ENCODE measurements at regions not wholly inside any gene's neighbourhood (a gene's known extent, or its start where the extent isn't known, plus 50 kb on each side); places are given as distances from the start of the nearest gene placed in this dataset.
"Not testable (repeated sequence)": the region's sequence is repeated elsewhere in the genome, so short reads cannot be mapped to it uniquely, and the experiment has no call there.

DNA sequence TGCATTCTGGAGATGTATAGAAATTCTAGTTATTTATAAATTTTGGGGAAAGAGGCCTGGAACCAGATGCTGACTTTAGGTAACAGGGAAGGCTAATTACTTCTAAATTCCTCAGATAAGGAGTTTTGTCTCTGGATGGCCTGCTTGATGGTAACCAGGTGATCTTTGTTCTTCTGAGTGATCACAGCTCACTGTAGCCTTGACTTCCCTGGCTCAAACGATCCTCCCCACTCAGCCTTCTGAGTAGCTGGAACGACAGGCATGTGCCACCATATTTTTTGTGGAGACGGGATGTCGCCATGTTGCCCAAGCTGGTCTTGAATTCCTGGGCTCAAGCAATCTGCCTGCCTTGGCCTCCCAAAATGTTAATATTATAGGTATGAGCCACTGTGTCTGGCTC, 54.4 kb upstream of the MSH6 start:
- Mint-ChIP-seq H3K27ac (no peak overlapping the region), H3K9me3 (no peaks in the 10 kb centered on the region), H3K27me3 (no peaks in the 10 kb centered on the region), H3K4me3 (no peak overlapping the region), H3K36me3 (ENCODE audit: low read depth) (no peaks in the 10 kb centered on the region), H3K4me1 (ENCODE audit: low read depth) (no peaks in the 10 kb centered on the region)
- DNase-seq (no peak), ATAC-seq (no peak)
- intact Hi-C loops (cut with micrococcal nuclease): no loop called here
- CTCF ChIA-PET: no interaction called here
- POLR2A ChIA-PET: no interaction called here
- TF ChIP-seq, protein P1, sequence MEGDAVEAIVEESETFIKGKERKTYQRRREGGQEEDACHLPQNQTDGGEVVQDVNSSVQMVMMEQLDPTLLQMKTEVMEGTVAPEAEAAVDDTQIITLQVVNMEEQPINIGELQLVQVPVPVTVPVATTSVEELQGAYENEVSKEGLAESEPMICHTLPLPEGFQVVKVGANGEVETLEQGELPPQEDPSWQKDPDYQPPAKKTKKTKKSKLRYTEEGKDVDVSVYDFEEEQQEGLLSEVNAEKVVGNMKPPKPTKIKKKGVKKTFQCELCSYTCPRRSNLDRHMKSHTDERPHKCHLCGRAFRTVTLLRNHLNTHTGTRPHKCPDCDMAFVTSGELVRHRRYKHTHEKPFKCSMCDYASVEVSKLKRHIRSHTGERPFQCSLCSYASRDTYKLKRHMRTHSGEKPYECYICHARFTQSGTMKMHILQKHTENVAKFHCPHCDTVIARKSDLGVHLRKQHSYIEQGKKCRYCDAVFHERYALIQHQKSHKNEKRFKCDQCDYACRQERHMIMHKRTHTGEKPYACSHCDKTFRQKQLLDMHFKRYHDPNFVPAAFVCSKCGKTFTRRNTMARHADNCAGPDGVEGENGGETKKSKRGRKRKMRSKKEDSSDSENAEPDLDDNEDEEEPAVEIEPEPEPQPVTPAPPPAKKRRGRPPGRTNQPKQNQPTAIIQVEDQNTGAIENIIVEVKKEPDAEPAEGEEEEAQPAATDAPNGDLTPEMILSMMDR (IDR thresholded peaks at IDR 0.05): no peak

DNA sequence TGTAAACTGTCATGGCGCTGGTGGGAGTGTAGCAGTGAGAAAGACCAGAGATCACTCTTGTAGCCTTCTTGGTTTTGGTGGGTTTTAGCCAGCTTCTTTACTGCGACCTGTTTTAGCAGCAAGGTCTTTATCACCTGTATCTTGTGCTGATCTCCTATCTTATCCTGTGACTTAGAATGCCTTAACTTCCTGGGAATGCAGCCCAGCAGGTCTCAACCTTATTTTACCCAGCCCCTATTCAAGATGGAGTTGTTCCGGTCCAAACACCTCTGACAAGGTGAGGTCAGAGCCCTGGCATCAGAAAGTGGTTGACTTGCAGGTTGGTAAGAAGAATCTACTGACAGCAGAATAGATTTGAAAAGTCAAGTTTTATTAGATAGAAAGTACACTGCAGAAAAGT, 55.0 kb upstream of the MSH6 start:
- intact Hi-C loops (cut with micrococcal nuclease): no loop called here
- ChIA-PET POLR2A (no interaction called here), CTCF (no interaction called here)
- TF ChIP-seq, protein P1 (IDR thresholded peaks at IDR 0.05): no peak
- H3K4me3 Mint-ChIP-seq: no peak overlapping the region
- no peaks in the 10 kb centered on the region for H3K9me3 Mint-ChIP-seq
- H3K27me3 Mint-ChIP-seq: no peaks in the 10 kb centered on the region
- ATAC-seq (no peak), DNase-seq (no peak)
- H3K4me1 Mint-ChIP-seq (ENCODE audit: low read depth): no peaks in the 10 kb centered on the region
- H3K27ac Mint-ChIP-seq: no peak overlapping the region
- no peaks in the 10 kb centered on the region for H3K36me3 Mint-ChIP-seq (ENCODE audit: low read depth)

DNA sequence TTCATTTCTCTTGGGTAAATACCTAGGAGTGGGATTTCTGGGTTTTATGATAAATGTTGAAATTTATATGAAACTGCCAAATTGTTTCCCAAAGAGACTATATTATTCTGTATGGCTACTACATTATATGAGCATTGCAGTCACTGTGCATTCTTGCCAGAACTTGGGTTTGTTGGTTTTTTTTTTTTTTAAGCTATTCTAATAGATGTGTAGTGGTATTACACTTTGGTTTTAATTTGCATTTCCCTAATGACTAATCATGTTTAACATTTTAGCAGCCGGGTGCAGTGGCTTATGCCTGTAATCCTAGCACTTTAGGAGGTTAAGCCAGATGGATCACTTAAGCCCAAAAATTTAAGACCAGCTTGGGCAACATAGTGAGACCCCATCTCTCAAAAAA, 56.0 kb upstream of the MSH6 start:
- H3K4me1 Mint-ChIP-seq (ENCODE audit: low read depth); H3K9me3 Mint-ChIP-seq; H3K27me3 Mint-ChIP-seq; H3K4me3 Mint-ChIP-seq; DNase-seq; intact Hi-C loops (cut with micrococcal nuclease); H3K36me3 Mint-ChIP-seq (ENCODE audit: low read depth); CTCF ChIA-PET; POLR2A ChIA-PET; H3K27ac Mint-ChIP-seq; ATAC-seq: not testable (repeated sequence)

DNA sequence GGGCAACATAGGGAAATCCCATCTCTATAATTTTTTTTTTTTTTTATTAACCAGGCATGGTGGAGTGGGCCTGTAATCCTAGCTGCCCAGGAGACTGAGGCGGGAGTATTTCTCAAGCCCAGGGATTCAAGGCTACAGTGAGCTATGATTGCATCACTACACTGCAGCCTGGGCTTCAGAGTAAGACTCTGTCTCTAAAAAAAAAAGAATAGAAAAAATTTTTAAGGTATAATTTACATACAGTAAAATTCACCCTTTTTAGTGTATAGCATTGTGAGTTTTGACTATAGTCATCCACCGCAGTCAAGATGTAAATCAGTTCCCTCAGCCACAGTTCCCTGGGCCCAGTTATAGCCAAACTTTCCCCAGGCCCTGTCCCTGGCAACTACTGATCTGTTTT, 57.1 kb upstream of the MSH6 start:
- Mint-ChIP-seq H3K36me3 (ENCODE audit: low read depth) (no peaks in the 10 kb centered on the region), H3K4me3 (no peak overlapping the region), H3K9me3 (no peaks in the 10 kb centered on the region), H3K4me1 (ENCODE audit: low read depth) (no peaks in the 10 kb centered on the region), H3K27me3 (no peaks in the 10 kb centered on the region), H3K27ac (no peak overlapping the region)
- CTCF ChIA-PET: no interaction called here
- POLR2A ChIA-PET: interaction anchor here (0.5 kb wide), 1 partner anchor 60 kb away, joined by 3 read pairs; no protein-coding TSS in a partner anchor
- intact Hi-C loops (cut with micrococcal nuclease): no loop called here
- no peak for DNase-seq
- no peak for ATAC-seq
- TF ChIP-seq, protein P1 (IDR thresholded peaks at IDR 0.05): no peak

DNA sequence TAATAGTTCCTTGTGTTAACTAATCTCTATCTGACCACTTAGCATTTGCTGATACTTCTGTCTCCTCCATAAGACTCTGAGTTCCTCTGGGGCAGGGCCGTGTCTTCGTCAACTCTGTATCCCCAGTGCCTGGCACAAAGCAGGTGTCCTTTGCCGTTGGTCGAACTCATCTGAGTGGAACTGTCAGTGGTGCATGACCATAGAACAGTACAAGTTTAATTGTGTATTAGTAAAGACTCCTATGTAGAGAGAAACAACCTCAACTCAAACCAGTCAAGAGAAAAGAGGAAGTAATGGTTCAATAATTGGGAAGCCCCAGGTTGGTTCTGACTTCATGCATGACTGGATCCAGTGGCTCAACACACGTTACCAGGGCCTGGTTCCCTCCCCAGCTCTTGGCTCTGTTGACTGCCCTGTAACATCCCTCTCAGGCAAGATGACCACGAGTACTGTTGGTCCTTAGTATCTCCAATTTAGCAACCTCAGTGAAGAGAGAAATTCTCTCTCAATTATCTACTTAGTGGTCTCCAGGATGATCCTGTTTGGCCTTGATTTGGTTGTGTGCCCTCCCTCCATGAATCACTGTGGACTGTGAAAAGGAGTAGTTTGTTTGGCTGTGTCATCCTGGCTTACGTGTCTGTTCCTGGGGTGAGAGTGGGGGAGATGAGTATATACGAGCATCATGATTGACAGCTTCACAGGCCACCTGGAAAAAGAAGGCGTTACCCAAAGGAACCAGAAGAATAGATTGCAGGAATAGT, 58.5 kb upstream of the MSH6 start:
- no peaks in the 10 kb centered on the region for H3K36me3 Mint-ChIP-seq (ENCODE audit: low read depth)
- no peaks in the 10 kb centered on the region for H3K27me3 Mint-ChIP-seq
- H3K4me1 Mint-ChIP-seq (ENCODE audit: low read depth): no peaks in the 10 kb centered on the region
- TF ChIP-seq, protein P1 (IDR thresholded peaks at IDR 0.05): no peak
- CTCF ChIA-PET: no interaction called here
- ATAC-seq (no peak), DNase-seq (no peak)
- H3K9me3 Mint-ChIP-seq: no peaks in the 10 kb centered on the region
- no peak overlapping the region for H3K27ac Mint-ChIP-seq
- H3K4me3 Mint-ChIP-seq: no peak overlapping the region
- intact Hi-C loops (cut with micrococcal nuclease): no loop called here
- POLR2A ChIA-PET: no interaction called here

Measured in activated CD8-positive, alpha-beta T cell treated with anti-CD3 and anti-CD28 coated beads for 36 hours (primary cell).